GM13977 (cell line): ENCODE measurements at regions not wholly inside any gene's neighbourhood (a gene's known extent, or its start where the extent isn't known, plus 50 kb on each side); places are given as distances from the start of the nearest gene placed in this dataset.

Experiments
- DNase-seq: peaks from one replicate; pipeline ENCODE4 v3.0.0; 2012; ENCODE audit warnings: low spot score
- in situ Hi-C: fragments of 300-500 bp; cut with MboI; formaldehyde crosslinking; loops from one replicate; pipeline ENCODE4 v1.12.0; 2022; ENCODE audit warnings: low sequenced_read_pairs, low pct_unique_long_range_greater_than_20kb, mixed read lengths, inconsistent platforms; ENCODE audit not compliant: unreplicated experiment
- TF ChIP-seq, protein P1 (sequence below): IDR thresholded peaks from 2 replicates; pipeline ENCODE4 v1.5.1; 2012; ENCODE audit warnings: mild to moderate bottlenecking, control low read depth; ENCODE audit not compliant: insufficient read depth; ENCODE audit errors: extremely low read depth, missing control alignments

GRCh38 chr11:128398517-128399250 is 188.7 kb downstream of the ETS1 start:
- DNase-seq: no peak
- TF ChIP-seq, protein P1, sequence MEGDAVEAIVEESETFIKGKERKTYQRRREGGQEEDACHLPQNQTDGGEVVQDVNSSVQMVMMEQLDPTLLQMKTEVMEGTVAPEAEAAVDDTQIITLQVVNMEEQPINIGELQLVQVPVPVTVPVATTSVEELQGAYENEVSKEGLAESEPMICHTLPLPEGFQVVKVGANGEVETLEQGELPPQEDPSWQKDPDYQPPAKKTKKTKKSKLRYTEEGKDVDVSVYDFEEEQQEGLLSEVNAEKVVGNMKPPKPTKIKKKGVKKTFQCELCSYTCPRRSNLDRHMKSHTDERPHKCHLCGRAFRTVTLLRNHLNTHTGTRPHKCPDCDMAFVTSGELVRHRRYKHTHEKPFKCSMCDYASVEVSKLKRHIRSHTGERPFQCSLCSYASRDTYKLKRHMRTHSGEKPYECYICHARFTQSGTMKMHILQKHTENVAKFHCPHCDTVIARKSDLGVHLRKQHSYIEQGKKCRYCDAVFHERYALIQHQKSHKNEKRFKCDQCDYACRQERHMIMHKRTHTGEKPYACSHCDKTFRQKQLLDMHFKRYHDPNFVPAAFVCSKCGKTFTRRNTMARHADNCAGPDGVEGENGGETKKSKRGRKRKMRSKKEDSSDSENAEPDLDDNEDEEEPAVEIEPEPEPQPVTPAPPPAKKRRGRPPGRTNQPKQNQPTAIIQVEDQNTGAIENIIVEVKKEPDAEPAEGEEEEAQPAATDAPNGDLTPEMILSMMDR: no peak
- in situ Hi-C loops: no loop called here

DNA sequence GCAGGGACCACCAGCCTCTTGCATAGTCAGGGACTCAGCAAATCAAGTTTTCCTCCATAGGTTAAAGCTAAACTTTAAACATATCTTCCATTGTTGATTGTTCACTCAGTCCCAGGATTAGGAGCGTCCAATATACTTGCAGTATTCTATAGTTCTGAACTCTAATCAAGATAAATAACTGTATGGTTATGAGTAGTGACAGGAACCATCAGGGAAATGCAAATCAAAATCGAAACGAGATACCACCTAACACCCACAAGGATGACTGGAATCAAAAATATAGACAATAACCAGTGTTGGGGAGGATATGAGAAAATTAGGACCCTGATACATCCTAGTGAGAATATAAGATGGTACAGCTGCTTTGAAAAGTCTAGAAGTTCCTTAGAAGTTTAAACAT is 190.0 kb downstream of the ETS1 start:
- TF ChIP-seq, protein P1: no peak
- in situ Hi-C loops: no loop called here
- DNase-seq: no peak

DNA sequence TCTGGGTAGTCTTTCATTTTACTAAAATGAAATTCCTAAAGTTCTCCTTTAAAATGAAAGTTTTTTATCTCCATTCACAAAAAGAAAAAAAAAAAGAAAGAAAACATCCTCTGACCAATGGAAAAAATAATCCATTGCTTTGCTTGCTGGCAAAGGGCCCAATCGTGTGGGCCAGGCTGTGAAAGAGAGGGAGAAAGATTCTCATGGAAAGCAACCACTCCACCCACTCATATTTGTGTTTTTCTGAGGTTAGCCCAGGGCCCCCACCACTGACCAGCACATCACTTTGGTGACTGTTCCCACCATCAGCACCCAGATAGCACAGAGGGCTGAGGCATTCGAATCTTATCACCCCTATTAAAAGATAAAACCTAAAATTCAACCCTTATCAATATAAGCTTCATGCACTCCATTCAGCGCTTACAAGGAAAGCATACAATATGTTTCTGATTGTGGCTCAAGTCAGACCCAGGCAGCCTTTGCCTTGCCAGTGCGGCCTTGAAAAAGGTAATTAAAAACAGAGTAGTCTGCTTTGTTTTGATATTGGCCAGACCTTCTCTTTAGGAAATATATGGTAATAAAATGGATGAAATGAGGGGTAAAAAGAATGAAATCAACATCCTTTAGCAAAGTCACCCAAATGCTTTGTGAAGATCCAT is 192.8 kb downstream of the ETS1 start:
- DNase-seq: no peak
- in situ Hi-C loops: no loop called here
- TF ChIP-seq, protein P1: no peak

- in situ Hi-C loops: no loop called here
- TF ChIP-seq, protein P1: no peak
- DNase-seq: no peak
Measured at GRCh38 chr11:128392259-128392658, 195.1 kb downstream of the ETS1 start.

DNA sequence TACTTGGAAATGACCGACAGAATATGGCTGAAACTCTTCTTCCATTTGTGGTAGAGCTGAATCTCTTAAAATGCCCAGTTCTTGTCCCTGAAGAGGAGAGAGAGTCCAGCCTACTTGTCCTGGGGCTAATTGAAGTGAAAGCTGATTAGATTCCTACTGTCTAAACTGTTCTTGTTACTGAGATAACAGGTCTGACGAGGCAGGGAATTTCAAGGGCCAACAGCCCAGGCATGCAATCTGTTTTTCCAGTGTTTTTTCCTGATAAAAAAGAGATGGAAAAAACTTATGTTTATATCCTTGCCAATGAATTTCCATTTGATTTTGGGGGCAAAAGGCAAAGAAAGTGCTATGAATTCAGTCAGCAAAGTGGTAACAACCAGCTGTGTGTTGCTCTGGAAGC is 195.5 kb downstream of the ETS1 start:
- DNase-seq: no peak
- TF ChIP-seq, protein P1: no peak
- in situ Hi-C loops: no loop called here

DNA sequence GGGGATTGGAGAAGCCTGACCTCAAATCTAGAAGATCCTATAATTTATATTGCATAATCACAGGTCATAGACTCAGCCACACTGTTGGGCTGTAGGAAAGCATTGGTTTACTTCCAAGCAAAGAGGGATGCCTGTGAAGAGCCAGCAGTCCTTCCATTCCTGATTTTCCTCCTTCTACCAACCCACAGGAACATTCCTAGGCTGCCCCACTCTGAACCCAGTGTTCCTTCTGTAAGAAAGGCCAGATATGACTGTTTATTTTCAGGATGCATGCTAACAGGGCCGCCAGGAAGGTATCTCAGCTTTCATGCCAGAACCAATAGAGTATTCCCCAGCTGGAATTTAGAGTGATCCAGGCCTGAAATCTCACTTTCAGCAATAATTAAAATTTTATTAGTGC is 197.1 kb downstream of the ETS1 start:
- TF ChIP-seq, protein P1: no peak
- in situ Hi-C loops: no loop called here
- no peak for DNase-seq
